HL-60 (cell line): ENCODE measurements at regions not wholly inside any gene's neighbourhood (a gene's known extent, or its start where the extent isn't known, plus 50 kb on each side); places are given as distances from the start of the nearest gene placed in this dataset.

Experiments used
- DNase-seq, 2 experiments: peaks; one replicate each; pipeline ENCODE4 v3.0.0-alpha.2; 2010 to 2020; ENCODE audit warnings: low read depth in 1 of 2, low spot score in 1 of 2
- H3K27ac ChIP-seq: fragments of 250-450 bp; sonication (Bioruptor Pico); replicated peaks from 2 replicates; pipeline ENCODE4 v1.5.1; 2020; ENCODE audit warnings: mild to moderate bottlenecking, moderate library complexity
- H3K27me3 ChIP-seq: fragments of 250-450 bp; sonication (Bioruptor Pico); 2 replicates; pipeline ENCODE4 v1.5.1; 2021; ENCODE audit warnings: mild to moderate bottlenecking, moderate library complexity; ENCODE audit not compliant: insufficient read depth, poor library complexity, severe bottlenecking
- H3K4me3 ChIP-seq: replicated peaks from 2 replicates; pipeline ENCODE4 v1.5.1; 2011; ENCODE audit warnings: mild to moderate bottlenecking, control low read depth, low read length; ENCODE audit not compliant: insufficient read depth
- GABPA ChIP-seq: IDR thresholded peaks from 2 replicates; pipeline ENCODE4 v1.6.1; 2012; ENCODE audit warnings: low read depth
- POLR2AphosphoS5 ChIP-seq: IDR thresholded peaks from 2 replicates; pipeline ENCODE4 v1.6.1; 2012; ENCODE audit warnings: low read depth
- SPI1 ChIP-seq: IDR thresholded peaks from 2 replicates; pipeline ENCODE4 v1.6.1; 2012; ENCODE audit warnings: low read depth, mild to moderate bottlenecking, borderline replicate concordance
- TF ChIP-seq, protein P1 (sequence below): IDR thresholded peaks from 2 replicates; pipeline ENCODE4 v1.6.1; 2012; ENCODE audit warnings: low read depth; ENCODE audit not compliant: insufficient replicate concordance
- TF ChIP-seq, protein P2 (sequence below): IDR thresholded peaks from one replicate; pipeline ENCODE4 v1.5.1; 2011; ENCODE audit warnings: low read length, control low read depth, inconsistent platforms; ENCODE audit not compliant: insufficient read depth

GRCh38 chr3:72241525-72241924 lies 456.6 kb upstream of the PROK2 start:
- Histone ChIP-seq H3K4me3 (no peak overlapping the region), H3K27me3 (no peaks in the 10 kb centered on the region), H3K27ac (no peak overlapping the region)
- no peak for TF ChIP-seq SPI1
- TF ChIP-seq GABPA, result no peak
- TF ChIP-seq, protein P1, sequence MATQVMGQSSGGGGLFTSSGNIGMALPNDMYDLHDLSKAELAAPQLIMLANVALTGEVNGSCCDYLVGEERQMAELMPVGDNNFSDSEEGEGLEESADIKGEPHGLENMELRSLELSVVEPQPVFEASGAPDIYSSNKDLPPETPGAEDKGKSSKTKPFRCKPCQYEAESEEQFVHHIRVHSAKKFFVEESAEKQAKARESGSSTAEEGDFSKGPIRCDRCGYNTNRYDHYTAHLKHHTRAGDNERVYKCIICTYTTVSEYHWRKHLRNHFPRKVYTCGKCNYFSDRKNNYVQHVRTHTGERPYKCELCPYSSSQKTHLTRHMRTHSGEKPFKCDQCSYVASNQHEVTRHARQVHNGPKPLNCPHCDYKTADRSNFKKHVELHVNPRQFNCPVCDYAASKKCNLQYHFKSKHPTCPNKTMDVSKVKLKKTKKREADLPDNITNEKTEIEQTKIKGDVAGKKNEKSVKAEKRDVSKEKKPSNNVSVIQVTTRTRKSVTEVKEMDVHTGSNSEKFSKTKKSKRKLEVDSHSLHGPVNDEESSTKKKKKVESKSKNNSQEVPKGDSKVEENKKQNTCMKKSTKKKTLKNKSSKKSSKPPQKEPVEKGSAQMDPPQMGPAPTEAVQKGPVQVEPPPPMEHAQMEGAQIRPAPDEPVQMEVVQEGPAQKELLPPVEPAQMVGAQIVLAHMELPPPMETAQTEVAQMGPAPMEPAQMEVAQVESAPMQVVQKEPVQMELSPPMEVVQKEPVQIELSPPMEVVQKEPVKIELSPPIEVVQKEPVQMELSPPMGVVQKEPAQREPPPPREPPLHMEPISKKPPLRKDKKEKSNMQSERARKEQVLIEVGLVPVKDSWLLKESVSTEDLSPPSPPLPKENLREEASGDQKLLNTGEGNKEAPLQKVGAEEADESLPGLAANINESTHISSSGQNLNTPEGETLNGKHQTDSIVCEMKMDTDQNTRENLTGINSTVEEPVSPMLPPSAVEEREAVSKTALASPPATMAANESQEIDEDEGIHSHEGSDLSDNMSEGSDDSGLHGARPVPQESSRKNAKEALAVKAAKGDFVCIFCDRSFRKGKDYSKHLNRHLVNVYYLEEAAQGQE, result no peak
- TF ChIP-seq, protein P2, sequence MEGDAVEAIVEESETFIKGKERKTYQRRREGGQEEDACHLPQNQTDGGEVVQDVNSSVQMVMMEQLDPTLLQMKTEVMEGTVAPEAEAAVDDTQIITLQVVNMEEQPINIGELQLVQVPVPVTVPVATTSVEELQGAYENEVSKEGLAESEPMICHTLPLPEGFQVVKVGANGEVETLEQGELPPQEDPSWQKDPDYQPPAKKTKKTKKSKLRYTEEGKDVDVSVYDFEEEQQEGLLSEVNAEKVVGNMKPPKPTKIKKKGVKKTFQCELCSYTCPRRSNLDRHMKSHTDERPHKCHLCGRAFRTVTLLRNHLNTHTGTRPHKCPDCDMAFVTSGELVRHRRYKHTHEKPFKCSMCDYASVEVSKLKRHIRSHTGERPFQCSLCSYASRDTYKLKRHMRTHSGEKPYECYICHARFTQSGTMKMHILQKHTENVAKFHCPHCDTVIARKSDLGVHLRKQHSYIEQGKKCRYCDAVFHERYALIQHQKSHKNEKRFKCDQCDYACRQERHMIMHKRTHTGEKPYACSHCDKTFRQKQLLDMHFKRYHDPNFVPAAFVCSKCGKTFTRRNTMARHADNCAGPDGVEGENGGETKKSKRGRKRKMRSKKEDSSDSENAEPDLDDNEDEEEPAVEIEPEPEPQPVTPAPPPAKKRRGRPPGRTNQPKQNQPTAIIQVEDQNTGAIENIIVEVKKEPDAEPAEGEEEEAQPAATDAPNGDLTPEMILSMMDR, result no peak
- TF ChIP-seq POLR2AphosphoS5, result no peak
- DNase-seq, result no peak

- TF ChIP-seq GABPA (no peak), SPI1 (no peak), POLR2AphosphoS5 (no peak)
- TF ChIP-seq, protein P1, result no peak
- TF ChIP-seq, protein P2, result no peak
- H3K4me3 ChIP-seq, result no peak overlapping the region
- no peaks in the 10 kb centered on the region for H3K27me3 ChIP-seq
- no peak for DNase-seq
- H3K27ac ChIP-seq, result no peak overlapping the region
These were observed 455.6 kb upstream of the PROK2 start for GRCh38 chr3:72240531-72240930.

GRCh38 chr3:72238801-72239200 lies 453.9 kb upstream of the PROK2 start:
- TF ChIP-seq, protein P2, result no peak
- TF ChIP-seq SPI1 (no peak), GABPA (no peak), POLR2AphosphoS5 (no peak)
- TF ChIP-seq, protein P1, result no peak
- no peaks in the 10 kb centered on the region for H3K27me3 ChIP-seq
- no peak overlapping the region for H3K4me3 ChIP-seq
- no peak overlapping the region for H3K27ac ChIP-seq
- DNase-seq, result no peak
